GM11168 (cell line): ENCODE measurements at regions not wholly inside any gene's neighbourhood (a gene's known extent, or its start where the extent isn't known, plus 50 kb on each side); places are given as distances from the start of the nearest gene placed in this dataset.

ENCODE experiments used
- in situ Hi-C: fragments of 300-500 bp; cut with MboI; formaldehyde crosslinking; loops from one replicate; pipeline ENCODE4 v1.12.0; 2022; ENCODE audit warnings: low sequenced_read_pairs; ENCODE audit not compliant: unreplicated experiment

GRCh38 chr4:123300222-123301039, 96.2 kb upstream of the SPRY1 start:
- in situ Hi-C loops = no loop called here

GRCh38 chr4:123301923-123302322, 94.7 kb upstream of the SPRY1 start:
- in situ Hi-C loops = no loop called here

- in situ Hi-C loops = no loop called here
Measured at GRCh38 chr4:123304151-123304964, 92.2 kb upstream of the SPRY1 start.

- in situ Hi-C loops = no loop called here
Measured at GRCh38 chr4:123305736-123306135, 90.9 kb upstream of the SPRY1 start.

GRCh38 chr4:123306769-123307168, 89.8 kb upstream of the SPRY1 start:
- in situ Hi-C loops = no loop called here

- in situ Hi-C loops = no loop called here
Measured at GRCh38 chr4:123308667-123309066, 87.9 kb upstream of the SPRY1 start.

GRCh38 chr4:123312116-123312515, 84.5 kb upstream of the SPRY1 start:
- in situ Hi-C loops = no loop called here

- in situ Hi-C loops = no loop called here
Measured at GRCh38 chr4:123312951-123313592, 83.5 kb upstream of the SPRY1 start.

GRCh38 chr4:123315617-123316016, 81.0 kb upstream of the SPRY1 start:
- in situ Hi-C loops = no loop called here

GRCh38 chr4:123317211-123317610, 79.4 kb upstream of the SPRY1 start:
- in situ Hi-C loops = no loop called here

GRCh38 chr4:123319639-123320038, 77.0 kb upstream of the SPRY1 start:
- in situ Hi-C loops = no loop called here

- in situ Hi-C loops = no loop called here
Measured at GRCh38 chr4:123323998-123324397, 72.6 kb upstream of the SPRY1 start.

GRCh38 chr4:123325241-123325681, 71.3 kb upstream of the SPRY1 start:
- in situ Hi-C loops = no loop called here

- in situ Hi-C loops = no loop called here
Measured at GRCh38 chr4:123327346-123327745, 69.2 kb upstream of the SPRY1 start.

- in situ Hi-C loops = no loop called here
Measured at GRCh38 chr4:123327846-123328429, 68.7 kb upstream of the SPRY1 start.

- in situ Hi-C loops = no loop called here
Measured at GRCh38 chr4:123338715-123339114, 57.9 kb upstream of the SPRY1 start.

GRCh38 chr4:123339507-123340380, 56.9 kb upstream of the SPRY1 start:
- in situ Hi-C loops = no loop called here

- in situ Hi-C loops = no loop called here
Measured at GRCh38 chr4:123340381-123340701, 56.3 kb upstream of the SPRY1 start.

GRCh38 chr4:123342498-123342897, 54.1 kb upstream of the SPRY1 start:
- in situ Hi-C loops = no loop called here
